Lower lobe of right lung (tissue), 2 donors: ENCODE measurements at regions not wholly inside any gene's neighbourhood (a gene's known extent, or its start where the extent isn't known, plus 50 kb on each side); places are given as distances from the start of the nearest gene placed in this dataset.

Experiments
- ATAC-seq, 2 donors: fragments of 200-7000 bp; cut with Tn5 transposase; one replicate each; pipeline ENCODE4 v1.9.1; 2020 to 2022; ENCODE audit warnings: mild to moderate bottlenecking in 2 of 2, moderate library complexity in 2 of 2
- DNase-seq: peaks from one replicate; pipeline ENCODE4 v3.0.0-alpha.2; 2020
- H3K27ac ChIP-seq: fragments of 200-600 bp; one replicate; pipeline ENCODE4 v1.8.0; 2022
- H3K27me3 ChIP-seq: fragments of 200-600 bp; one replicate; pipeline ENCODE4 v1.8.0; 2022; ENCODE audit warnings: low read depth
- H3K36me3 ChIP-seq: fragments of 200-600 bp; one replicate; pipeline ENCODE4 v1.8.0; 2022; ENCODE audit warnings: mild to moderate bottlenecking
- H3K4me1 ChIP-seq: fragments of 200-600 bp; one replicate; pipeline ENCODE4 v1.8.0; 2022
- H3K4me3 ChIP-seq: fragments of 200-600 bp; one replicate; pipeline ENCODE4 v1.8.0; 2022; ENCODE audit warnings: mild to moderate bottlenecking
- H3K9me3 ChIP-seq: fragments of 200-600 bp; one replicate; pipeline ENCODE4 v1.8.0; 2022
- intact Hi-C: fragments of 100-400 bp; cut with DNase I; formaldehyde crosslinking; loops from one replicate; pipeline ENCODE4 v1.11.0; 2022
- TF ChIP-seq, protein P1 (sequence below): fragments of 200-600 bp; IDR thresholded peaks from one replicate; pipeline ENCODE4 v1.8.0; 2022; ENCODE audit warnings: antibody characterized with exemption, mild to moderate bottlenecking
- donor health status: DM: no; HTN: yes; CAD: no; lungs with severe emphysema.

DNA sequence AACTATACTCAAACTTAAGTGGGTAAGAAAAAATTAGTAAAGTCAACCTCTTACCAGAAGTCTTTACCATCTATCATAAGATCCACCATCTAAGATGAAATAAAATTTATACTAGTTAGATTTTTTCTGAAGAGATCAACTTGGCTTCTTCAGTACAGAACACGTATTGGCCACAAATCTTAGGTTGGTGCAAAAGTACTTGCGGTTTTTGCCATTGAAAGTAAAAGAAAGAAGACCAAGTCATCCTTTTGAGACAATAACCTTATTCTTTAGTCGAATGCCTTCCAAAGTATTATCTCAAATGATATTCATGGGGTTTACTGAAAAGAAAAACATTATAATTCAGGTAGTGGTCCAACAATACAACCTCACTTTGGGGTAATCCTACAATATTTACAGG is 292.6 kb upstream of the PTCHD4 start:
- ATAC-seq: no peak

DNA sequence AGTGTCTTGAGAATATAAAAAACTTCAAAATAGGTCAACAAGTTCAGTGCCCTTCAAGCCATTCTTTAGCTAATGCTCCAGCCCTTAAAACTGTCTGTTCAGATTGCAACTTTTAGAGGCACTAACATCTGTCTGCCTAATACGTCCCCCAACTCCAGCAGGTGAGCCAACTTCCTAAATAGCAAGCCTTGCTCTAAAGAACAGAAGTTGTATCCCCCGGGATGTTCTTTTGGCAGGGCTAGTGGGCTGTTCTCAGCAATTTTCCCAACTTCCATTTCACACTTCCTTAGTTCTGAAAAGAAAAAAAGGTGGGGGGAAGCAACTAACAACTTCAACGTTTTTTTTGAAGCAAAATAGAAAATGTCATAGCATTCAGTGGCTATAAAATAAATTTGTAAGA is 290.0 kb upstream of the PTCHD4 start:
- H3K36me3 ChIP-seq: no peaks in the 10 kb centered on the region
- TF ChIP-seq, protein P1, sequence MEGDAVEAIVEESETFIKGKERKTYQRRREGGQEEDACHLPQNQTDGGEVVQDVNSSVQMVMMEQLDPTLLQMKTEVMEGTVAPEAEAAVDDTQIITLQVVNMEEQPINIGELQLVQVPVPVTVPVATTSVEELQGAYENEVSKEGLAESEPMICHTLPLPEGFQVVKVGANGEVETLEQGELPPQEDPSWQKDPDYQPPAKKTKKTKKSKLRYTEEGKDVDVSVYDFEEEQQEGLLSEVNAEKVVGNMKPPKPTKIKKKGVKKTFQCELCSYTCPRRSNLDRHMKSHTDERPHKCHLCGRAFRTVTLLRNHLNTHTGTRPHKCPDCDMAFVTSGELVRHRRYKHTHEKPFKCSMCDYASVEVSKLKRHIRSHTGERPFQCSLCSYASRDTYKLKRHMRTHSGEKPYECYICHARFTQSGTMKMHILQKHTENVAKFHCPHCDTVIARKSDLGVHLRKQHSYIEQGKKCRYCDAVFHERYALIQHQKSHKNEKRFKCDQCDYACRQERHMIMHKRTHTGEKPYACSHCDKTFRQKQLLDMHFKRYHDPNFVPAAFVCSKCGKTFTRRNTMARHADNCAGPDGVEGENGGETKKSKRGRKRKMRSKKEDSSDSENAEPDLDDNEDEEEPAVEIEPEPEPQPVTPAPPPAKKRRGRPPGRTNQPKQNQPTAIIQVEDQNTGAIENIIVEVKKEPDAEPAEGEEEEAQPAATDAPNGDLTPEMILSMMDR: no peak
- DNase-seq (no peak), ATAC-seq (no peak)
- no peaks in the 10 kb centered on the region for H3K27me3 ChIP-seq
- H3K4me3 ChIP-seq: no peak overlapping the region
- H3K9me3 ChIP-seq: no peaks in the 10 kb centered on the region
- intact Hi-C loops: no loop called here
- H3K4me1 ChIP-seq: no peaks in the 10 kb centered on the region
- no peak overlapping the region for H3K27ac ChIP-seq

More for the DNA sequence above, 292.6 kb upstream of the PTCHD4 start:
- Histone ChIP-seq H3K9me3 (no peaks in the 10 kb centered on the region), H3K36me3 (no peaks in the 10 kb centered on the region), H3K4me1 (no peaks in the 10 kb centered on the region), H3K27ac (no peak overlapping the region), H3K4me3 (no peak overlapping the region), H3K27me3 (no peaks in the 10 kb centered on the region)
- TF ChIP-seq, protein P1: no peak
- intact Hi-C loops: no loop called here
- DNase-seq: no peak

DNA sequence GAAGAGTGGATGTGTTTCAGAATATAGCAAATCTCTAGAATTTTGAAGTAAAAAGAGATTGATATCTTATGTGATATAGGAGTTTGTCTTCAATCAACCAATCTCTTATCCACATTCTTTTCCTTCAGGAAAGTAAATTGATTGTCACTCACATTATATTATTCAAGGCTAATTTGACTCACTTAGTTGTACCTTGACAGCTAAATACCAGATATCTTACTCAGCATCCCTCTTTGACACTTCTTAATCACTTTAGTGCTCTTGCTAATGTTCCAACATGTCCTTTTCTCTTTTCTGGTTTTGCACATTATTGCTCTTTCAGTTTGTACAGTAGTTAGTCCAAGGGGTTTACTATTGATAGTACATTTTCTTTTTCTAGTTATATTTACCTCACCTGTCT is 286.9 kb upstream of the PTCHD4 start:
- intact Hi-C loops: no loop called here

DNA sequence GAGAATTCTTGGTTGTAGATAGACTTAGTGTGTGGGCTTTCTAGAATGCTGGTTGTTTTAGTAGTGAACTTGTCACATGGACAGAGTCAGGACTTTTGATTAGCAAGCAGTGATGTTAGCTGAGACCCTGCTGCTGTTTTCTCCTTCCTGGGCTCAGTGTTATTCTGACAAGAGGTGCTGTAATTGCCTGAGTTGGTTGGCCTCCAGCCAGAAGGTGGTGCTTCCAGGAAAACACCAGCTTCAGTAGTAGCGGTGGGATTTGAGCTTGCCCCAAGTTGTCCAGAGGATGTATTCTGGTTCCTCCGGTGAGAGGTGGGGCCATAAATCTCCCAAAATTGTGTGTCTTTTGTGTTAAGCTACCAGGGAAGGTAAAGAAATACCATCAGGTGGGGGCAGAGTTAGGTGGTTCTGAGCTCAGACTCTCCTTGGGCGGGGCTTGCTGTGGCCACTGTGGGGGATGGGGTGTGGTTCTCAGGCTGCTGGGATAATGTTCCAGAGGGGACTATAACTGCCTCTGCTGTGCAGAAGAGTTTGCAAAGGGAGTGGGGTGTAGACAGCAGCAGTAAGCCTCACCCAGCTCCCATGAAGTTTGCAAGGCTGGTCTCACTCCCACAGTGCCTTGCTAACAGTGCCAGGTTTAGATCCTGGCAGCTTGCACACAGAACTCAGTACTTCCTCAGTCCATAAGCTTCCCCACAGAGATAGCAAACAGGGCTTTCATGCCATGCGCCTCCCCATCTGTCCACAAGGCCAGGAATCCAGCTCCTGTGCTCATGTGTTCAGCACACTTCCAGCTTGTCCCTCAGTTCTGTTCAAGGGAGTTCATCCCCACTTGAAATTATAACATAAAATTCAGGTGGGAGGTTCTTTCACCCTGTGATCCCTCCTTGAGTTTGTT is 278.4 kb upstream of the PTCHD4 start:
- H3K27me3 ChIP-seq: no peaks in the 10 kb centered on the region
- no peak overlapping the region for H3K4me3 ChIP-seq
- H3K4me1 ChIP-seq: no peaks in the 10 kb centered on the region
- no peaks in the 10 kb centered on the region for H3K36me3 ChIP-seq
- DNase-seq (no peak), ATAC-seq (no peak)
- intact Hi-C loops: no loop called here
- H3K9me3 ChIP-seq: no peaks in the 10 kb centered on the region
- no peak overlapping the region for H3K27ac ChIP-seq
- TF ChIP-seq, protein P1: no peak

More for the DNA sequence above, 286.9 kb upstream of the PTCHD4 start:
- DNase-seq: no peak
- H3K36me3 ChIP-seq: no peaks in the 10 kb centered on the region
- no peaks in the 10 kb centered on the region for H3K27me3 ChIP-seq
- ATAC-seq: no peak
- no peaks in the 10 kb centered on the region for H3K4me1 ChIP-seq
- no peak overlapping the region for H3K27ac ChIP-seq
- no peak overlapping the region for H3K4me3 ChIP-seq
- no peaks in the 10 kb centered on the region for H3K9me3 ChIP-seq
- TF ChIP-seq, protein P1: no peak

DNA sequence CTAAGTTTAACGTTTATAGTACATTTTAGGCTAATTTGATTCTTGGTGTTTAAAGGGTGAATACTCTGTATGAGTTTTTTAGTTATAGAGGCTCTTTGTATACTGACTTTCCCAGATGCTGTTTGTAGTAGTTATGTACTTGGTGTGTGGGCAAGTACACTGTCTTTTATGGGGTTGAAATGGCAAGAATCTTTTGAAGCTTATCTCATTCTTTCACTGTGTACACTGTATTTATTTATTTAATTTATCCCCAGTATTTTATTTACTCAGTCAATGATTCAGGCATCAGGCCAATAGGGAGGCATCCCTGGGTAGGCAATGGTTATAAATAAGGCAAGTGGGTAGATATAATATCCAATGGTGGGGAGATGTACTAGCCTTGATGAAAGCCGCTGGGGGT is 277.0 kb upstream of the PTCHD4 start:
- DNase-seq: no peak
- Histone ChIP-seq H3K9me3 (no peaks in the 10 kb centered on the region), H3K4me1 (no peaks in the 10 kb centered on the region), H3K27me3 (no peaks in the 10 kb centered on the region), H3K27ac (no peak overlapping the region), H3K36me3 (no peaks in the 10 kb centered on the region), H3K4me3 (no peak overlapping the region)
- intact Hi-C loops: no loop called here
- TF ChIP-seq, protein P1: no peak
- no peak for ATAC-seq
